Heart left ventricle (tissue), 16 donors: ENCODE measurements at regions not wholly inside any gene's neighbourhood (a gene's known extent, or its start where the extent isn't known, plus 50 kb on each side); places are given as distances from the start of the nearest gene placed in this dataset.

ENCODE experiments used
- ATAC-seq, 4 donors: fragments of 200-7000 bp; cut with Tn5 transposase; one replicate each; pipeline ENCODE4 v1.9.1; 2020 to 2022; ENCODE audit warnings: moderate library complexity in 4 of 4, mild to moderate bottlenecking in 3 of 4, moderate number of reproducible peaks in 1 of 4
- DNase-seq, 5 donors: peaks; one replicate each; pipeline ENCODE4 v3.0.0-alpha.2; 2020
- H3K27ac ChIP-seq, 12 donors: fragments of 200-600 bp; sonication (generic) in 4 of 12; one replicate each; pipeline versions ENCODE4 v1.5.0 to v1.8.0; 2016 to 2022; ENCODE audit warnings: mild to moderate bottlenecking in 2 of 12
- H3K27me3 ChIP-seq, 9 donors: fragments of 200-600 bp; sonication (generic) in 2 of 9; one replicate each; pipeline versions ENCODE4 v1.5.1 to v1.8.0; 2016 to 2022; ENCODE audit warnings: mild to moderate bottlenecking in 3 of 9
- H3K36me3 ChIP-seq, 9 donors: fragments of 200-600 bp; sonication (generic) in 2 of 9; one replicate each; pipeline versions ENCODE4 v1.5.0 to v1.8.0; 2018 to 2022; ENCODE audit warnings: mild to moderate bottlenecking in 2 of 9
- H3K4me1 ChIP-seq, 12 donors: fragments of 200-600 bp; sonication (generic) in 4 of 12; one replicate each; pipeline versions ENCODE4 v1.5.0 to v1.8.0; 2016 to 2022; ENCODE audit warnings: mild to moderate bottlenecking in 3 of 12
- H3K4me3 ChIP-seq, 12 donors: fragments of 200-600 bp; sonication (generic) in 4 of 12; one replicate each; pipeline versions ENCODE4 v1.5.0 to v1.8.0; 2017 to 2022; ENCODE audit warnings: mild to moderate bottlenecking in 9 of 12, moderate library complexity in 4 of 12
- H3K9me3 ChIP-seq, 12 donors: fragments of 200-600 bp; sonication (generic) in 4 of 12; one replicate each; pipeline versions ENCODE4 v1.5.0 to v1.8.0; 2016 to 2022; ENCODE audit warnings: mild to moderate bottlenecking in 1 of 12
- POLR2A ChIP-seq, 2 donors: fragments of 450-650 bp; IDR thresholded peaks; one replicate each; pipeline ENCODE4 v1.6.1; 2017; ENCODE audit warnings: antibody characterized with exemption in 2 of 2, mild to moderate bottlenecking in 2 of 2, moderate library complexity in 2 of 2
- WGBS, 4 donors: extraction: QIAGEN DNeasy Blood & Tissue Kit in 2 of 4; methylation state at CpG; one replicate each; pipeline versions ENCODE4 v1.1.5 to v1.1.7; 2013 to 2018; 5-methylcytosine and 5-hydroxymethylcytosine counted together
- intact Hi-C, 10 donors: fragments of 100-400 bp; cut with DNase I; formaldehyde crosslinking; loops; one replicate each; pipeline versions ENCODE4 v1.11.1 to v1.14.2; 2022
- TF ChIP-seq, protein P1 (sequence below), 12 donors: fragments of 200-600 bp; sonication (generic) in 4 of 12; IDR thresholded peaks; one replicate each; pipeline versions ENCODE4 v1.5.0 to v1.8.0; 2018 to 2022; ENCODE audit warnings: antibody characterized with exemption in 12 of 12, mild to moderate bottlenecking in 5 of 12
- donor health status: ischemic (EF 13 %, LVEDD 7.1; RV severe dilation, severe dysfunction).
- donor health status: healthy with polysubstance abuse.
- donor health status: DM: no; HTN: yes; CAD: no.
- donor health status: DM: no; HTN: no; CAD: no.
- donor health status: ischemic (EF 25% LVEDD 6.9; RV normal size, moderate dysfunction).
- donor health status: ischemic (EF 25% LVEDD 5.7; RV mildly dilated, moderate dysfunction).
- donor health status: healthy.
- donor health status: DM: yes; HTN: yes; CAD: no.
- donor health status: ischemic (EF 35%, LVEDD 5.7; RV mildly dilated, moderate dysfunction).
- donor health status: nonischemic (EF 11% LVEDD 7.7; RV severe dilation, severe dysfunction).
- donor health status: DM: yes; HTN: yes; CAD: no.
- donor health status: PGD.
- donor health status: ischemic (EF 29% LVEDD 5.4; RV normal size, mild dysfunction).
- donor health status: nonischemic (EF 23%, LVEDD 6.1; RV moderate dilation, normal function).

DNA sequence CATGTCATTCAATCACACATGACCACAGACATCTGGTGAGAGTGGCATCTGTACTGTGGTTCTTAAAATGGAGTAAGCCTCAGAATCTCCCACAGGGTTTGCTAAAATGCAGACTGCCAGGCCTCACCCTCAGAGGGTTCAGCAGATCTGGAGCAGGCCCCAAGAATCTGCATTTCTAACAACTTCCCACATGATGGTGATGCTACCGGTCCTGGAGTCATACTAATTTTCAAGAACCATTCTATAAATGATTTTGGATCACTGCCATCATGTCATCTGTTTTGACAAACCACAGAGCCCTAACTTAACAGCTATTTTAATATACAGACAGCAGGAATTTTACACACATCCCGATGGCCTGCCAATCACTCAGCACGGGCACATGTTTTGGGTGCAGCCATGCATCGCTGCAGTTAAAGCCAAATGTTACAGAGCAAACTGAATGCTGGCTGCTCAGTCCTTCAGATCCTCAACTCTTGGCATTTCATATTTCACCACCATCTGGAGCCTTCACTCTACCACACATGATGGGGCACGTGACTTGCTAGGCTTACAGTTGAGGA, 792.1 kb upstream of the AMELY start:
- TF ChIP-seq, protein P1, sequence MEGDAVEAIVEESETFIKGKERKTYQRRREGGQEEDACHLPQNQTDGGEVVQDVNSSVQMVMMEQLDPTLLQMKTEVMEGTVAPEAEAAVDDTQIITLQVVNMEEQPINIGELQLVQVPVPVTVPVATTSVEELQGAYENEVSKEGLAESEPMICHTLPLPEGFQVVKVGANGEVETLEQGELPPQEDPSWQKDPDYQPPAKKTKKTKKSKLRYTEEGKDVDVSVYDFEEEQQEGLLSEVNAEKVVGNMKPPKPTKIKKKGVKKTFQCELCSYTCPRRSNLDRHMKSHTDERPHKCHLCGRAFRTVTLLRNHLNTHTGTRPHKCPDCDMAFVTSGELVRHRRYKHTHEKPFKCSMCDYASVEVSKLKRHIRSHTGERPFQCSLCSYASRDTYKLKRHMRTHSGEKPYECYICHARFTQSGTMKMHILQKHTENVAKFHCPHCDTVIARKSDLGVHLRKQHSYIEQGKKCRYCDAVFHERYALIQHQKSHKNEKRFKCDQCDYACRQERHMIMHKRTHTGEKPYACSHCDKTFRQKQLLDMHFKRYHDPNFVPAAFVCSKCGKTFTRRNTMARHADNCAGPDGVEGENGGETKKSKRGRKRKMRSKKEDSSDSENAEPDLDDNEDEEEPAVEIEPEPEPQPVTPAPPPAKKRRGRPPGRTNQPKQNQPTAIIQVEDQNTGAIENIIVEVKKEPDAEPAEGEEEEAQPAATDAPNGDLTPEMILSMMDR (IDR thresholded peaks at IDR 0.05), result no peak
- no peak for TF ChIP-seq POLR2A (IDR thresholded peaks at IDR 0.05)
- Histone ChIP-seq H3K27me3 (no peaks in the 10 kb centered on the region), H3K4me3 (no peak overlapping the region), H3K4me1 (no peaks in the 10 kb centered on the region), H3K36me3 (no peaks in the 10 kb centered on the region), H3K27ac (no peak overlapping the region), H3K9me3 (no peaks in the 10 kb centered on the region)
- ATAC-seq, result no peak
- intact Hi-C loops, result no loop called here
- WGBS, 4 donors, result 47 to 58% methylated on average over 5 of the region's 5 CpGs; no CpG with 5 or more reads in 2 of the 4 donors
- DNase-seq, result no peak

DNA sequence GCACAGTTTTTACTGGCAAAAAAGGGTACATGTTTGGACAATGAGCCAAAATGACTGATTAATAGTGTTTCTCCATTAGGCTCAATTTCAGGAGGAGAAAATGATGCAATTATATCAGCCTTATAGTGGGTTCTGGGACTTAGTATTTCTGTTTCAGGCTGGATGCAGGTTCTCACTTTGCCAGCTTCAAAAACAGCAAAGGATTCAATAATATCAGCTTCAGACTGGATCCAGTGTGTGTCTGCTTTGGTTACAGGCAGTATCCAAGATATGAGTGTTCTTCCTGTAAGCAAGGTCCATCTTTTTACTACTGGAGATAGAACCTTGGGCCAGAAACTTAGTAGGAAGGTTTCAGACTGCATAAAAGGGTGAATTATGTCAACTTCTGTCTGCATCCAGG, 790.9 kb upstream of the AMELY start:
- H3K27me3 ChIP-seq, result no peaks in the 10 kb centered on the region
- ATAC-seq (no peak), DNase-seq (no peak)
- H3K4me1 ChIP-seq, result no peaks in the 10 kb centered on the region
- H3K27ac ChIP-seq, result no peak overlapping the region
- H3K4me3 ChIP-seq, result no peak overlapping the region
- H3K9me3 ChIP-seq, result no peaks in the 10 kb centered on the region
- H3K36me3 ChIP-seq, result no peaks in the 10 kb centered on the region
- intact Hi-C loops, result no loop called here
- TF ChIP-seq, protein P1 (IDR thresholded peaks at IDR 0.05), result no peak
- TF ChIP-seq POLR2A (IDR thresholded peaks at IDR 0.05), result no peak

DNA sequence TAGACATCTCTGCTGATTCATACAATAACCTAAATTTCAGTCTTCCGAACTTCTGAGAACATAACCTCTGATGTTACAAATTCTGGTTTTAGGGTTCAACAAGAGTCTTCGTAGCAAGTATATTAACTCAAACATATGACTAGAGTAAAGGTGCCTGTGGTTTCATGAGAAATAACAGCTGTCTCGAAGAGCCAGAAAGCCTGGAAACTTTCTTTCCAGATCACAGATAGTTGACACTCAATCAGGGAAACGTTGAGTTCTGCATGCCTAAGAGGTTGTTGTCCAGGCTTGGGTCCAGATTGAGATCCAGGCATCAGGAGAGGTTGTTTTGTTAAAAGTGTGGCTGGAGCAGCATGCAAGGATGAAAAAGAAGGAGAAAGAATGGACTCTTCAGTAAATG, 790.1 kb upstream of the AMELY start:
- Histone ChIP-seq H3K4me1 (no peaks in the 10 kb centered on the region), H3K36me3 (no peaks in the 10 kb centered on the region), H3K9me3 (no peaks in the 10 kb centered on the region), H3K27ac (no peak overlapping the region), H3K4me3 (no peak overlapping the region), H3K27me3 (no peaks in the 10 kb centered on the region)
- DNase-seq, result no peak
- 56 to 59% methylated on average over 4 of the region's 4 CpGs; no CpG with 5 or more reads in 2 of the 4 donors for WGBS, 4 donors
- intact Hi-C loops, result no loop called here
- ATAC-seq, result no peak
- TF ChIP-seq, protein P1 (IDR thresholded peaks at IDR 0.05), result no peak
- no peak for TF ChIP-seq POLR2A (IDR thresholded peaks at IDR 0.05)

DNA sequence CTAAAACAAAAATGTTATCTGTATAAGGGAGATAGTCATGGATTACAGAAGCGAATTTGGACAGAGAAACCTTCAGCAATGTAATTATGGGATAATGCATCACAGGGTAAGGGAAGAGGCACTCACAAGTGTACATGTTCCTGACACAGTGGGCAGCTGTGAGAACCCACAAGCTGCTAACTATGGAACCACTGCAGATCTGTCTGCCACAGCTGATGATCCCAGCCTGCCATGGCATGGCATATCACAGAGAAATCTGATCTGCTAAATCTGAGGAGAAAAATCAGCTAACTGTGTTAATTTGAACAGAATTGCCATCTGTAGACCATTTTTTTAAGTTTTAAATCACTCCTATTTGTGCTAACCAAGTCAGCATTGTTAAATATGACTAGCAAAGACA, 786.0 kb upstream of the AMELY start:
- 80 to 83% methylated on average over 1 of the region's 1 CpG; no CpG with 5 or more reads in 2 of the 4 donors for WGBS, 4 donors

More for the DNA sequence above, 786.0 kb upstream of the AMELY start:
- ATAC-seq, result no peak
- H3K36me3 ChIP-seq, result no peaks in the 10 kb centered on the region
- H3K4me3 ChIP-seq, result no peak overlapping the region
- no peaks in the 10 kb centered on the region for H3K9me3 ChIP-seq
- no peaks in the 10 kb centered on the region for H3K4me1 ChIP-seq
- intact Hi-C loops, result no loop called here
- H3K27me3 ChIP-seq, result no peaks in the 10 kb centered on the region
- no peak overlapping the region for H3K27ac ChIP-seq
- no peak for DNase-seq
- no peak for TF ChIP-seq POLR2A (IDR thresholded peaks at IDR 0.05)
- TF ChIP-seq, protein P1 (IDR thresholded peaks at IDR 0.05), result no peak
